ENCODE measurements at regions not wholly inside any gene's neighbourhood (a gene's known extent, or its start where the extent isn't known, plus 50 kb on each side); places are given as distances from the start of the nearest gene placed in this dataset.

- 58% methylated on average over 3 of the region's 3 CpGs for WGBS
- TF ChIP-seq FOXA1 (IDR thresholded peaks at IDR 0.05) (no peak), HNF4A (conservative IDR thresholded peaks at IDR 0.05) (no peak), EGR1 (IDR thresholded peaks at IDR 0.05; ENCODE audit: low read depth in 2 of 2) (no peak), HNF4G (IDR thresholded peaks at IDR 0.05) (no peak), ATF3 (IDR thresholded peaks at IDR 0.05) (no peak), GABPA (IDR thresholded peaks at IDR 0.05 in 1 of 2, conservative IDR thresholded peaks at IDR 0.05 in 1 of 2) (no peak), NR2F2 (IDR thresholded peaks at IDR 0.05) (no peak), RXRA (IDR thresholded peaks at IDR 0.05) (no peak)
- no peaks in the 10 kb centered on the region for H3K27me3 ChIP-seq (ENCODE audit: control insufficient read depth in 4 of 4, insufficient read depth in 4 of 4, low read length in 3 of 4)
- H3K4me3 ChIP-seq (ENCODE audit: low read depth in 1 of 3, low read length in 3 of 3): no peak overlapping the region
- H3K9ac ChIP-seq (ENCODE audit: low read depth in 1 of 2, low read length in 2 of 2): no peak overlapping the region
- H3K27ac ChIP-seq (ENCODE audit: low read depth in 1 of 2, low read length in 2 of 2): no peak overlapping the region
- H3K4me1 ChIP-seq (ENCODE audit: control insufficient read depth in 4 of 4, insufficient read depth in 4 of 4, low read length in 3 of 4): peaks cover 0 to 2% (median 0%) of the 10 kb centered on the region in 4 donors
- DNase-seq (ENCODE audit: low spot score): no peak
- H3K9me3 ChIP-seq (ENCODE audit: control insufficient read depth in 4 of 4, low read length in 3 of 4): no peaks in the 10 kb centered on the region
- H3K36me3 ChIP-seq (ENCODE audit: control insufficient read depth in 4 of 4, insufficient read depth in 3 of 4, low read depth in 1 of 4, low read length in 3 of 4): no peaks in the 10 kb centered on the region
Measured at GRCh38 chr7:114151777-114152176, 233.0 kb upstream of the PPP1R3A start.

DNA sequence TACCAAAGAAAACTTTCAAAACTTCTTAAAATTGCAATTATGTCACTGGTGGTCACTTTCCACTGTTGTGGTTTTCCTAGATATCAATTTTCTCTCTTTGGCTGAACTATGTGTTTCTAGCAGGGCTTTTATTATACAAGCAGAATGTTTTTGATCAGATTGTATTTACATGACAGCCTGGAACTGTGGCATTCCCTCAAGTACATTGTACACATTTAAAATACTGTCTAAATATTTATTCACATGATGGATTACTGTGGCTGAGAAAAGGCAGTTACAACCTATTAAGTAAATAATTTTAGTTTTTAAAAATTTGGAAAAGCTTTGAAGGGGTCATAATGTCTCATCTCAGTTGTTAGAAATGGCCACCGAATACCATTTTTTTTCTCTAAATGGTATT is 231.9 kb upstream of the PPP1R3A start:
- Histone ChIP-seq H3K9me3 (ENCODE audit: control insufficient read depth in 4 of 4, low read length in 3 of 4) (no peaks in the 10 kb centered on the region), H3K27ac (ENCODE audit: low read depth in 1 of 2, low read length in 2 of 2) (no peak overlapping the region), H3K4me1 (ENCODE audit: control insufficient read depth in 4 of 4, insufficient read depth in 4 of 4, low read length in 3 of 4) (peaks cover 0 to 2% (median 0%) of the 10 kb centered on the region in 4 donors), H3K27me3 (ENCODE audit: control insufficient read depth in 4 of 4, insufficient read depth in 4 of 4, low read length in 3 of 4) (no peaks in the 10 kb centered on the region), H3K36me3 (ENCODE audit: control insufficient read depth in 4 of 4, insufficient read depth in 3 of 4, low read depth in 1 of 4, low read length in 3 of 4) (no peaks in the 10 kb centered on the region), H3K4me3 (ENCODE audit: low read depth in 1 of 3, low read length in 3 of 3) (no peak overlapping the region), H3K9ac (ENCODE audit: low read depth in 1 of 2, low read length in 2 of 2) (no peak overlapping the region)
- DNase-seq (ENCODE audit: low spot score): no peak
- TF ChIP-seq ZBTB33 (IDR thresholded peaks at IDR 0.05) (no peak), NR2F2 (IDR thresholded peaks at IDR 0.05) (no peak), ATF3 (IDR thresholded peaks at IDR 0.05) (no peak), RXRA (IDR thresholded peaks at IDR 0.05) (no peak), TAF1 (conservative IDR thresholded peaks at IDR 0.05) (no peak), EGR1 (IDR thresholded peaks at IDR 0.05; ENCODE audit: low read depth in 2 of 2) (no peak), FOXA2 (IDR thresholded peaks at IDR 0.05) (no peak), SP1 (IDR thresholded peaks at IDR 0.05) (no peak), HNF4A (conservative IDR thresholded peaks at IDR 0.05) (no peak), RAD21 (IDR thresholded peaks at IDR 0.05) (no peak), JUND (IDR thresholded peaks at IDR 0.05) (no peak), YY1 (IDR thresholded peaks at IDR 0.05) (no peak), HNF4G (IDR thresholded peaks at IDR 0.05) (no peak), GABPA (IDR thresholded peaks at IDR 0.05 in 1 of 2, conservative IDR thresholded peaks at IDR 0.05 in 1 of 2) (no peak)
- TF ChIP-seq, protein P1, sequence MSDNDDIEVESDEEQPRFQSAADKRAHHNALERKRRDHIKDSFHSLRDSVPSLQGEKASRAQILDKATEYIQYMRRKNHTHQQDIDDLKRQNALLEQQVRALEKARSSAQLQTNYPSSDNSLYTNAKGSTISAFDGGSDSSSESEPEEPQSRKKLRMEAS (IDR thresholded peaks at IDR 0.05): no peak
- TF ChIP-seq, protein P2, sequence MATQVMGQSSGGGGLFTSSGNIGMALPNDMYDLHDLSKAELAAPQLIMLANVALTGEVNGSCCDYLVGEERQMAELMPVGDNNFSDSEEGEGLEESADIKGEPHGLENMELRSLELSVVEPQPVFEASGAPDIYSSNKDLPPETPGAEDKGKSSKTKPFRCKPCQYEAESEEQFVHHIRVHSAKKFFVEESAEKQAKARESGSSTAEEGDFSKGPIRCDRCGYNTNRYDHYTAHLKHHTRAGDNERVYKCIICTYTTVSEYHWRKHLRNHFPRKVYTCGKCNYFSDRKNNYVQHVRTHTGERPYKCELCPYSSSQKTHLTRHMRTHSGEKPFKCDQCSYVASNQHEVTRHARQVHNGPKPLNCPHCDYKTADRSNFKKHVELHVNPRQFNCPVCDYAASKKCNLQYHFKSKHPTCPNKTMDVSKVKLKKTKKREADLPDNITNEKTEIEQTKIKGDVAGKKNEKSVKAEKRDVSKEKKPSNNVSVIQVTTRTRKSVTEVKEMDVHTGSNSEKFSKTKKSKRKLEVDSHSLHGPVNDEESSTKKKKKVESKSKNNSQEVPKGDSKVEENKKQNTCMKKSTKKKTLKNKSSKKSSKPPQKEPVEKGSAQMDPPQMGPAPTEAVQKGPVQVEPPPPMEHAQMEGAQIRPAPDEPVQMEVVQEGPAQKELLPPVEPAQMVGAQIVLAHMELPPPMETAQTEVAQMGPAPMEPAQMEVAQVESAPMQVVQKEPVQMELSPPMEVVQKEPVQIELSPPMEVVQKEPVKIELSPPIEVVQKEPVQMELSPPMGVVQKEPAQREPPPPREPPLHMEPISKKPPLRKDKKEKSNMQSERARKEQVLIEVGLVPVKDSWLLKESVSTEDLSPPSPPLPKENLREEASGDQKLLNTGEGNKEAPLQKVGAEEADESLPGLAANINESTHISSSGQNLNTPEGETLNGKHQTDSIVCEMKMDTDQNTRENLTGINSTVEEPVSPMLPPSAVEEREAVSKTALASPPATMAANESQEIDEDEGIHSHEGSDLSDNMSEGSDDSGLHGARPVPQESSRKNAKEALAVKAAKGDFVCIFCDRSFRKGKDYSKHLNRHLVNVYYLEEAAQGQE (IDR thresholded peaks at IDR 0.05): no peak
- 92% methylated on average over 1 of the region's 1 CpG for WGBS

Measured in liver (tissue), 7 donors.